Stimulated activated CD4-positive, alpha-beta T cell treated with anti-CD3 and anti-CD28 coated beads, Interleukin-4, amount 100 ng/mL, for 1 hour (primary cell): ENCODE measurements at regions not wholly inside any gene's neighbourhood (a gene's known extent, or its start where the extent isn't known, plus 50 kb on each side); places are given as distances from the start of the nearest gene placed in this dataset.

Experiments used
- DNase-seq: peaks from one replicate; pipeline ENCODE4 v3.0.0-alpha.2; 2020

- no peak for DNase-seq
These were observed 969.1 kb upstream of the CDH8 start for GRCh38 chr16:63005356-63005755.

GRCh38 chr16:62989480-62989879 lies 953.2 kb upstream of the CDH8 start:
- no peak for DNase-seq

- no peak for DNase-seq
These were observed 949.5 kb upstream of the CDH8 start for GRCh38 chr16:62985722-62986121.

DNA sequence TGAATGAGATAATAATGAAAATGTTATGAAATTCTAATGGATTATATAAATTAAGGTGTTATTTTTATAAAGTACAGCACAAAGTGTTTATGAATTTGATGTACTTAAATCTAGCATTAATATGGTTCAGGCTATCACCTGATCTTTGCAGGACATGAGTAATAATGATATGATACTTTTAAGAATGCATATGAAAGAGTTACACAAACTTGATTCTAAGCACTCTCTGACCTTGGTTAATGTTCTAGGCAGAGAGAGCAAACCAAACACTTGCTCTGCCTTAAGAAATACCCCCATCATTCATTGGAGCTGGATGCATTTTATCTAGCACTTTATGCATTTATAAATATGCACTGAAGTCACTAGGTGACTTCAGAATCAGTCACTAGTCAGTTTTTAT lies 942.2 kb upstream of the CDH8 start:
- no peak for DNase-seq

DNA sequence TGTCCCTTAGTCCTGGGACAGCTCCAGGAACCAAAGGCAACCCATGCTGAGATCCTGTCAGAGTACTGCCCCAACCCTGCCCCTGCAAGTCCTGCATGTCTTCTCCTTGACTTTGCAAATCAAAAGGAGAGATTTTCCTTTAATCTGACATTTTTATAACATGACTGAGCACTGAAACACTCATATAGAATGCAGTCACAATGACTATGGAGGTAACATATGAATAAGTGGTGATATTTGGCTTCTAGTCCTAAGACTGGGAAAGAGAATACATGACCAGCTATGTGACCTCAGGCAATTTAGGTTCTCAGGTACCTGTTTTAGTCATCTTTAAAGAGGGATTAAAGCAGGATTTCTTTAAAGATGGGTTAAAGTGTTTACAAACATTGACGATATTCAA lies 941.6 kb upstream of the CDH8 start:
- DNase-seq = no peak

GRCh38 chr16:62974424-62974823 lies 938.2 kb upstream of the CDH8 start:
- DNase-seq = no peak

GRCh38 chr16:62970851-62971250 lies 934.6 kb upstream of the CDH8 start:
- no peak for DNase-seq

GRCh38 chr16:62969711-62970318 lies 933.6 kb upstream of the CDH8 start:
- no peak for DNase-seq

DNA sequence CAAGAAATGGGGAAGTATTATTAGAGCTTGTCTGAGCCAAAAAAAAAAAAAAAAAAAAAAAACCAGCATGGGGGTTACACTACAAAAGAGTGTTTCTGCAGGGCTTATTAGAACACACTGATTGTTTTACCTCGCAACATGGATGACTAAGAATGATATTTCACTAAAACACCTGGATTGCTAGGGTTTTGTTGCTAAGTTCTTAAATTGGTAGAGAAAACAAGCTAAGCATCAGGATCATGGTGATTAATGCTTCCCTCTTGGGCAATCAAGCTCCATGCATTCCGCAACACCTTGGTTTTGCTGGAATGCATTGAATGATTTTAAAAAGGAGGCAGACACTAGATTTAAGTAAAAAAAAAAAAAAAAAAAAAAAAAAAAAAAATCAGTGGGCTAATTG lies 931.4 kb upstream of the CDH8 start:
- no peak for DNase-seq

DNA sequence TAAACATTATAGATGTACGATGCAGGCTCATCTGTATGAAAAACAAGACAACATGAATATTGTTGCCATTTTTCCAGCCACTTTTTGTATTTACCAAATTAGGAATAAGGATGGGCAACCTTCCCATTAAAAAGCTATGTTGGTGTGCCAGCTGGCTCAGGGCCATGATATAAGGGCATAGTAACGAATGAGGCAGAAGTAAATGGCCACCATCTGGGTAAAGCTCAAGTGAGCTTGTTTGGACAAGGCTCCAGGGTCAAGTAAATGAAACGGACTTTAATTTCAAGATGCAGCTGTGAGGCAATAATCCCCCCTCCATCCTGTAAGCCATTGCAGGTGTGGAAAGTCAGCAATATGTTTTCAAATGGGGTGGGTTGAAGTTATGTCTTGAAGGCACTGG lies 930.9 kb upstream of the CDH8 start:
- DNase-seq = no peak

GRCh38 chr16:62966626-62967025 lies 930.4 kb upstream of the CDH8 start:
- no peak for DNase-seq

GRCh38 chr16:62965831-62966230 lies 929.6 kb upstream of the CDH8 start:
- DNase-seq = no peak

- no peak for DNase-seq
These were observed 927.6 kb upstream of the CDH8 start for GRCh38 chr16:62963846-62964245.

DNA sequence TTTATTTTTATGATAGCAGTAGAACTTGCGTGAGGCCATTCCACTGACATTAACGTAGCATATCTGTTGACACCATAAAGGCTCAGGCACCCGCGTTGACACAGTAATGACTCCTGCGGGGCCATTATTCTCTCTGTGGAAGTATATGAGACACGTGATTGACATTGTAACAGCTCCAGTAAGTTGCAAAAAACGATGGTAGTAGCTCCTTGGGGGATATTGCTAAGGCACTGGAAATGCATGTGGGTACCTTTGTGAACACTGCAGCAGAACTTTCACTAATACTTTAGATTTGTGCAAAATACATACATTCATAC lies 918.8 kb upstream of the CDH8 start:
- DNase-seq = no peak

DNA sequence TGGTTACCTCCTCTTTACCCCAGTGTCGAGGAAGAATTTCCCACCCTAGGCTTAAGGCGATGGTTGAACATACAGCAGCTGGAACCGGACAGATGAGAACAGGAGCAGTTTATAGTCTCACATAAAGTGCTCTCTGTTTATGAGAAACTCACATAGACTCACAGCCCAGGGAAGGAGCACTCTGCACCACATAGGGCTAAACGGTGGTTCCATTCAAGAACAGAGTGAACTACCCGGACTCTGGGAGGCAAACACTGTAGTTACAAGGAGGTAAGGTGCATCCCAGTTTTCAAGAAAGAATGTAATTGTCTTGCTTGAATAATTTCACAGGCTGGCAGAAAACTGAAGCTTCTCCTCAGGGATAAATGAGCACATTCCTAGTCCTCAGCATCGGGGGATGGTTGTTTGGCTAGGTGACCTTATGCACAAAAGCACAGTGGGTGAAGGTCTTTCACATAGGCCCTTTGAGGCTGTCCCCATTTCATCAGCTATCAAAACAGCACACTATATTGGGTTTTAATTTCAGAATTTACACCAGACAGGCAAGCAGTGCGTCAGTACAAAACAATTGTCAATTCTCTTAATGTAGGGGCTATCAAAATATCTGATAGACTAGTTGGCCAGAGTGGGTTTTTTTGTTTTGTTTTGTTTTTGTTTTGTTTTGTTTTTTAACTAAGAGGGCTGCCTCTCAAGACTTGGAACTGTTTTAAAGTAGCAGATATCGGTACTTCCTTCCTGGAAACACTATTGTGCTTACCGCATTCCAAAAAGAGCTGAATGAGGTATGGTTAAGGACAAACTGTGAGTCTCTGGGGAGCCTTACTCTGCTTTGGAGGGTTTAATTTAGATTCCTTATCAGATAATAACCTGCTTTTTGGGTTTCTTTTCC lies 918.1 kb upstream of the CDH8 start:
- no peak for DNase-seq

- no peak for DNase-seq
These were observed 914.1 kb upstream of the CDH8 start for GRCh38 chr16:62950351-62950750.

DNA sequence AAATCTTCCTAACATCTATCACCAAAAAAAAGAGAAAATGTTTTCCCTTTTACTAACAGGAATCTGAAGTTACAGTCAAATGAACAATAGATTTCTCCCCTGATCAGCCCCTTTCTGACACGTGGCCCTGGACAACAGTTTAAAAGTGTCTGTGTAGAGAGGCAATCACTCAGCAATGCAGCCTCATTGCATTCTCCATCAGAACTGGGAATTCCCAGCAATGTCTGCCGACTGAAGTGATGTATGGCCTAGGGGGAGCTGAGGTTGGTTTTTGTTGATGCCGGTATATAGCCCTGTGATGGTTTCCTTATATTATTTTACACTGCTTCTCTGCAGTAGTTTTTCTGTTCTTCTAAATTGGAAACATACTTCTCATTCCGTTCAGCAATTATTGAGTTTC lies 904.3 kb upstream of the CDH8 start:
- no peak for DNase-seq

DNA sequence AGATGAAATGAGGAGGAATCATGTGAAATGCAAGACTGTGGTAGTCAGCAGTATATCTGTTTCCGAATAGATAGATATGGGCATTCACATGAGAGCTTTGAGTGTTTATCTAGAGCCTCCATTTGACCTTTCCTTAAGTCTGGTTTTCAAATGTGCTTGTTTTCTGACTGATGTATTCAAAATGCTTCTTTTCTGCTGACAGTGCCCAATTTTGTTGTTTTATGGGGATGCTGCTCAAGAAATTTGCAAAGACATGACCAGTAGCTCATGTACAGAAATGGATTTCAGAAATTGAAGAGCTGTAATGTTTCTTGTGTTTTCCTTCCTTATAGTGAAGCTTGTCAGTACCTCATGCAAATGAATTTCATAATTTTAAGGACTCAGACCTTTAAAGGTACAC lies 903.4 kb upstream of the CDH8 start:
- no peak for DNase-seq

DNA sequence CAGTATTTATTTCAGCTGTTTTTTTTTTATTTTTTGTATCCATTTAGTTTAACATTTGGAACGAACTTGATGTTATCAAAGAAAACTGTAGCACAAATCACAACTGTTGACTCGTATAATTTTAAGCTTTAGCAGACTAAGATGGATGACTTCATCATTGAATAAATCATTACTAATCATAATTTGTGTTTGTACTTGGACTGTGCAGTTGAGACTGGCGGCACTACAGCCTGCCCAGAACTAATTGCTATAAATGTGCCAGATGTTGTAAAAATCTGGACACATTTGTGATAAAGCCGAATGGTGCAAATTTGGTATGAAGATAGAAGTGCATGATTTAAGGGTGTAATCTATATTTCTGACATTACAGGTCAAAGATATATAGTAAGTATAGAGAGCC lies 897.7 kb upstream of the CDH8 start:
- no peak for DNase-seq

DNA sequence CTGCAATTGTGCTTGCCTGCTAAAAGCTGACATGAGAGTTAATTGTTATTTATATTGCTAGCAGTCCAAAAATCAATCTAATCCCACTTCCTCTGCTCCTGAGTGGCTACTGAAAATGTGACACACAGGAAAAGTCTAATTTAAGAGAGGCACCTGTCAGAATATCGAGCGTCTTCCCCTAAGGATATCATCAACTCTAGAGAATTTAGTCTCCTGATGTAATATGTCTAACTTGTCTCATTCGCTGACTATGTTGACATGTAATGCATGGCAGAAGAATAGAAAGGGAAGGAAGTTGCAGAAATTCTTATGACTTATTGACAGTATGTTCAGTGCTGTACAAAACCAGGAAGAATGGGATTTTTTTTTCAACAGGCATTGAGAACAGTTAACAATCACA lies 893.4 kb upstream of the CDH8 start:
- DNase-seq = no peak

- DNase-seq = no peak
These were observed 890.9 kb upstream of the CDH8 start for GRCh38 chr16:62927122-62927521.

GRCh38 chr16:62926121-62926801 lies 890.0 kb upstream of the CDH8 start:
- no peak for DNase-seq

DNA sequence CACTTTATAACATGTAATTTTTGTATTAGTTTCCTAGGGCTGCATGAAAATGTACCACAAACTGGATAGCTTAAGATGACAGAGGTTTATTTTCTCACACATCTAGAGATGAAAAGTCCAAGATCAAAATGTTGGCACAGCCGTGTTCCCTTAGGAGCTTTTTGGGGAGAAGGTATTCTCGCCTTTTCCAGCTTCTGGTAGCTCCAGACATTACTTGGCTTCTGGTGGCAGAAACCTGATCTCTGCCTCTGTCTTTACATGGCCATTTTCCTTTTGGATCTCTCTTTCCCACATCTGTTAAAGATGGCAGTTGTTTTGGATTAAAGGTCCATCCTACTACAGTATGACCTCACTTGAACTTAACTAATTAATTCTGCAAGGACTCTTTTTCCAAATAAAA lies 885.7 kb upstream of the CDH8 start:
- no peak for DNase-seq

DNA sequence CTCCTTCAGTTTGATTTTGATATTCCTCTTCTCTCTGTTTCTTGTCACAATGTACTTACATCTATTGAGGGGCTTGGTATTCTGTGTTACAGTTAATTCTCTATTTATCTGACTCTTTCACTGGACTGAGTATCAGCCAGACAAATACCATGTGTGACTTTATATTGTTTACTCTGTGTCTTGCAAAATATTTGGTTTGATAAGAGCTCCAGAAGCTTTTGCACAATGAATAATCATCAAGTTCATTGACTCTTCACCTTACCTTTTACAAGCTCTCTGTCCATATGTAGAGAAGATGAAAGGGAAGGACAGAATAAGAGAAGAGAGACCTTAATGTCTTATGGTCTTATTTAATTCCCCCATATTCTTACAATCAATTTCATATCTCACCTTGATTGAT lies 877.7 kb upstream of the CDH8 start:
- DNase-seq = no peak
